Spleen (tissue), 7 donors: ENCODE measurements at regions not wholly inside any gene's neighbourhood (a gene's known extent, or its start where the extent isn't known, plus 50 kb on each side); places are given as distances from the start of the nearest gene placed in this dataset.

Experiments
- POLR2A ChIP-seq, 3 donors: fragments of 450-650 bp; IDR thresholded peaks; one replicate each; pipeline ENCODE4 v1.5.1; 2017; ENCODE audit warnings: antibody characterized with exemption in 3 of 3, mild to moderate bottlenecking in 1 of 3
- POLR2AphosphoS5 ChIP-seq, 3 donors: sonication (generic); formaldehyde crosslinking; IDR thresholded peaks; one replicate each; pipeline ENCODE4 v1.5.1; 2017; ENCODE audit warnings: antibody characterized with exemption in 3 of 3
- TF ChIP-seq, protein P1 (sequence below), 11 experiments: fragments of 200-600 bp in 7 of 11; fragments of 450-650 bp in 4 of 11; sonication (generic) in 4 of 11; IDR thresholded peaks in 8 of 11; conservative IDR thresholded peaks in 3 of 11; 1 replicate in 7 of 11; 2 replicates in 4 of 11; pipeline versions ENCODE4 v1.4.0 to v1.8.0; 2016 to 2021; ENCODE audit warnings: antibody characterized with exemption in 11 of 11, inconsistent platforms in 4 of 11, mild to moderate bottlenecking in 1 of 11
- donor health status: DM: no; HTN: no; CAD: no; lungs with moderate emphysema.
- donor health status: DM: no; HTN: no; CAD: no.
- donor health status: DM: no; HTN: no; CAD: no.

DNA sequence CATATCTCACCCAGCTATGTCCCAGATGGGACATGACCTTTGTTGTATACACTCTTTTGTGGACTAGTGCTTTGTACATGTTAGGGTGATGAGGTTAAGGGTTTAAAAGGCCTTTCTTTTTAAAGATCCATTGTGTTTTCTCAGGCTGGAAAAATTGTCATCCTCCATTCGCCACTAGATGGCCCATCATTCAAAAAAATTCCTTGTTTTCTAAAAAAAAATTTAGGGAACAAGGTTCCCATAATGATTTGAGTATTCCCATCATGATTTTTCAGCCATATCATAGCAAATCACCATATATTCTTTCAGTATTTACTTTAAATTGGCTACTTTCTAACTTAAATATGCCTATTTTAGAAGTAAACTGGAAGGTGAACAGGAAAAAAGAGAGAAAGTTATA lies 91.9 kb upstream of the TMEM164 start:
- no peak for TF ChIP-seq POLR2A (IDR thresholded peaks at IDR 0.05)
- TF ChIP-seq, protein P1, sequence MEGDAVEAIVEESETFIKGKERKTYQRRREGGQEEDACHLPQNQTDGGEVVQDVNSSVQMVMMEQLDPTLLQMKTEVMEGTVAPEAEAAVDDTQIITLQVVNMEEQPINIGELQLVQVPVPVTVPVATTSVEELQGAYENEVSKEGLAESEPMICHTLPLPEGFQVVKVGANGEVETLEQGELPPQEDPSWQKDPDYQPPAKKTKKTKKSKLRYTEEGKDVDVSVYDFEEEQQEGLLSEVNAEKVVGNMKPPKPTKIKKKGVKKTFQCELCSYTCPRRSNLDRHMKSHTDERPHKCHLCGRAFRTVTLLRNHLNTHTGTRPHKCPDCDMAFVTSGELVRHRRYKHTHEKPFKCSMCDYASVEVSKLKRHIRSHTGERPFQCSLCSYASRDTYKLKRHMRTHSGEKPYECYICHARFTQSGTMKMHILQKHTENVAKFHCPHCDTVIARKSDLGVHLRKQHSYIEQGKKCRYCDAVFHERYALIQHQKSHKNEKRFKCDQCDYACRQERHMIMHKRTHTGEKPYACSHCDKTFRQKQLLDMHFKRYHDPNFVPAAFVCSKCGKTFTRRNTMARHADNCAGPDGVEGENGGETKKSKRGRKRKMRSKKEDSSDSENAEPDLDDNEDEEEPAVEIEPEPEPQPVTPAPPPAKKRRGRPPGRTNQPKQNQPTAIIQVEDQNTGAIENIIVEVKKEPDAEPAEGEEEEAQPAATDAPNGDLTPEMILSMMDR (IDR thresholded peaks at IDR 0.05 in 8 of 11, conservative IDR thresholded peaks at IDR 0.05 in 3 of 11): peak in 5 of 11 experiments; percentile 12 to 33 (median 25)
- no peak for TF ChIP-seq POLR2AphosphoS5 (IDR thresholded peaks at IDR 0.05)
